Caki2 (cell line): ENCODE measurements at regions not wholly inside any gene's neighbourhood (a gene's known extent, or its start where the extent isn't known, plus 50 kb on each side); places are given as distances from the start of the nearest gene placed in this dataset.
"Not testable (repeated sequence)": the region's sequence is repeated elsewhere in the genome, so short reads cannot be mapped to it uniquely, and the experiment has no call there.

Experiments used
- DNase-seq: peaks from one replicate; pipeline ENCODE4 v3.0.0-alpha.2; 2015; ENCODE audit warnings: low read depth
- in situ Hi-C: cut with HindIII; loops from 2 replicates; pipeline ENCODE4 v1.10.0; 2016; ENCODE audit warnings: low sequenced_read_pairs, low pct_unique_long_range_greater_than_20kb, mixed read lengths

GRCh38 chr4:177759729-177760128 lies 317.5 kb upstream of the AGA start:
- DNase-seq = no peak
- in situ Hi-C loops = no loop called here

- DNase-seq = no peak
- in situ Hi-C loops = no loop called here
Observed at GRCh38 chr4:177761692-177762091, 319.5 kb upstream of the AGA start.

GRCh38 chr4:177769155-177769554 lies 326.9 kb upstream of the AGA start:
- in situ Hi-C loops = no loop called here
- DNase-seq = no peak

- DNase-seq = no peak
- in situ Hi-C loops = no loop called here
Observed at GRCh38 chr4:177770776-177771175, 328.5 kb upstream of the AGA start.

- in situ Hi-C loops = no loop called here
- no peak for DNase-seq
Observed at GRCh38 chr4:177771645-177772044, 329.4 kb upstream of the AGA start.

GRCh38 chr4:177778623-177779022 lies 336.4 kb upstream of the AGA start:
- DNase-seq = no peak
- in situ Hi-C loops = no loop called here

- in situ Hi-C loops = no loop called here
- no peak for DNase-seq
Observed at GRCh38 chr4:177785000-177785399, 342.8 kb upstream of the AGA start.

GRCh38 chr4:177789610-177790009 lies 347.4 kb upstream of the AGA start:
- no peak for DNase-seq
- in situ Hi-C loops = no loop called here

- in situ Hi-C loops = no loop called here
- no peak for DNase-seq
Observed at GRCh38 chr4:177791188-177791587, 349.0 kb upstream of the AGA start.

- in situ Hi-C loops = no loop called here
Observed at GRCh38 chr4:177796841-177797240, 354.6 kb upstream of the AGA start.

GRCh38 chr4:177798161-177798560 lies 355.9 kb upstream of the AGA start:
- no peak for DNase-seq
- in situ Hi-C loops = no loop called here

More at GRCh38 chr4:177796841-177797240, 354.6 kb upstream of the AGA start:
- no peak for DNase-seq

GRCh38 chr4:177802162-177802561 lies 359.9 kb upstream of the AGA start:
- in situ Hi-C loops = no loop called here
- no peak for DNase-seq

- in situ Hi-C loops = no loop called here
- no peak for DNase-seq
Observed at GRCh38 chr4:177802661-177803060, 360.4 kb upstream of the AGA start.

GRCh38 chr4:177803151-177803550 lies 360.9 kb upstream of the AGA start:
- DNase-seq = no peak
- in situ Hi-C loops = no loop called here

- in situ Hi-C loops = no loop called here
- no peak for DNase-seq
Observed at GRCh38 chr4:177809791-177810190, 367.6 kb upstream of the AGA start.

GRCh38 chr4:177810220-177810619 lies 368.0 kb upstream of the AGA start:
- in situ Hi-C loops = no loop called here

GRCh38 chr4:177818392-177818791 lies 376.2 kb upstream of the AGA start:
- DNase-seq, in situ Hi-C loops: not testable (repeated sequence)

More at GRCh38 chr4:177810220-177810619, 368.0 kb upstream of the AGA start:
- no peak for DNase-seq

GRCh38 chr4:177826973-177827372 lies 384.7 kb upstream of the AGA start:
- in situ Hi-C loops = no loop called here

GRCh38 chr4:177841258-177841657 lies 399.0 kb upstream of the AGA start:
- in situ Hi-C loops = no loop called here
- DNase-seq = no peak

More at GRCh38 chr4:177826973-177827372, 384.7 kb upstream of the AGA start:
- no peak for DNase-seq

- in situ Hi-C loops = no loop called here
- DNase-seq = no peak
Observed at GRCh38 chr4:177853229-177853628, 411.0 kb upstream of the AGA start.
